CD4-positive, alpha-beta T cell treated with Interleukin-4 for 1 hour (primary cell): ENCODE measurements at regions not wholly inside any gene's neighbourhood (a gene's known extent, or its start where the extent isn't known, plus 50 kb on each side); places are given as distances from the start of the nearest gene placed in this dataset.

Experiments used
- DNase-seq, 2 donors: peaks; one replicate each; pipeline ENCODE4 v3.0.0-alpha.2; 2020 to 2022

- DNase-seq, result no peak
These were observed 157.4 kb downstream of the CAAP1 start for GRCh38 chr9:26735160-26735559.

DNA sequence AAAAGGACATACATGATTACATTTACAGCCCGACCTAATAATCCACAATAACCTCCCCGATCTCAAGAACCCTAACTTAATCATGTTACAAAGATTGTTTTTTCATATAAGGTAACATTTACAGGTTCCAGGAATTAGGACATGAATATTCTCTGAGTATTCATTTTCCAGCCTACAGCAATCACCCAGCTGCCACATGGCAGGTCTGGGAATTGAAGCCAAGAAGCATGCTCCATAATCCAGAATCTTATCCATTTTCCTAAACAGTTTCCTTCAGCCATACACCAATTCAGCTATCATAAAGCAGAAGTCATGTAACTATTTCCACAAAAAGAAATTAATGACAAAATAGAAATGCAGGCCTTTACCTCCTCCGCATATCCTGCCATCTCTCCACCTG, 163.4 kb downstream of the CAAP1 start:
- DNase-seq, result no peak

DNA sequence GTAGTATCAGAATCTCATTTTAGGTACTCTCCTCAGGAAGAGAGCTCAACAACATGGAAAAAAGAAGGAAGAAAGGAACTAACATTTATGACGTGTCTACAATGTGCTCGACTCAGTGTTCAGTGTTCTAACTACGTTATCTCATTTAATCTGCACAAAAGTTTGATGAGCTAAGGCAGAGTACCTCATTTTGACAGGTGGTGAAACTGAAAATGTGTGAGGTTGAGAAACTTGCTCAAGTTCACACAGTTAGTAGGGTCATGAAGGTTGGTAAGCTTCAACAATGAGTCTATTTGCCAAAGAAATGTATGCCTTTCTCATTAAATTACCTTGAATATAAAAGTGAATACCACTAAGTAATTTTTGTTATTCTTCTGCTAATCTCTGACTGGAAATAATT, 165.1 kb downstream of the CAAP1 start:
- no peak for DNase-seq

DNA sequence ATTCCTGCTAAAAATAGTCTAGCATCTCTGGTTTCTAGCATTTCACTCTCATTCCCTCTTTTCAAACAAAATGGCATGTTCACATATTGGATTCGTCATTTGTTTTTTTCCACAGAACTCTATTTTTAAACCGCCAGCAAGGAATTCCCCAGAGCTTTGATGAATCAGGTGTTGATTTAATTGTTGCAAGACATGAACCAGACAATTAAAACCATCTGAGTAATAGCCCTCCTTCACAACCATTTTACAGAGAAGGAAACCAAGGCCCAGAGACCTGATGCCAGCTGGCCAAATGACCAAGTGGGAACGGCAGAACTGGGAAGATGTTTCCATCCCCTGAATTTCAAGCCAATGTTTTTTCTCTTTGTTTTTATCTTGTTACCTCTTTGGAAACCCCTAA, 167.0 kb downstream of the CAAP1 start:
- DNase-seq, result no peak

DNA sequence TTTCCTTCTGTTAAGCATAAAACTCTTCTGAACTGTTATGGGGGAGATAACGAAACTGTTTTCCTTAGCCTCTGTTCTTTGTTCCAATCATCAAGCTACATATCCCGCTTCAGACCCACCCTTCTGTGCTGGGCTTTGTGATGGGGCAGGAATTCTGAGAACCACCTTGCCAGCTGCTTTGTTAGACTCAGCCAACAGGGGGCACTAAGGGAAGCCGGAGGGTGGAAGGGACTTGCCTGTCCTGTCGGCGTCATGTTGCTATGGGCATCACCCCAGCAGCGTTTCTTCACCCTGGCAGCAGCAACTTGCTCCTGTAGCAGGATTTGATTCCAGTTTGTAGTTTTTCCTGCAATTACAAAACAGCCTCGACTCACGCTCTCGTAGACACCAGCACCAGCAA, 169.1 kb downstream of the CAAP1 start:
- DNase-seq, result no peak

DNA sequence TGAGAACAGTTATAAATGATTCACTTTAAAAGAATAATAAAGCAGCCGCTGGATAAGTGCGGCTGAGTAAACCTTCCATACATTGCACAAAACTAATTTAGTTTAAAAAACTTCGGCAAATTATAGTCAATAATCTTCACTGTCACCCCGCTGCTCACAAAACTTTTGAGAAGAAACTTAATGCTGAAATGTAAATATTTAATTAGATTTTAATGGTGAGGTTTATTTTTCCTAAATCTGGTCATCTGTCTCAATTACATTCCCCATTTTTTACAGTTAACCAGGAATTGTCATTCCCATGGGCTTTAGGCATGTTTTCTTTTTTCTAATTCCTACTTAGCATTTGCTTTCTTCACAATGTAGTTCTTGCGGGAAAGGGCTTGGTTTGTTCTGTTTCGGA, 169.8 kb downstream of the CAAP1 start:
- DNase-seq, result no peak

DNA sequence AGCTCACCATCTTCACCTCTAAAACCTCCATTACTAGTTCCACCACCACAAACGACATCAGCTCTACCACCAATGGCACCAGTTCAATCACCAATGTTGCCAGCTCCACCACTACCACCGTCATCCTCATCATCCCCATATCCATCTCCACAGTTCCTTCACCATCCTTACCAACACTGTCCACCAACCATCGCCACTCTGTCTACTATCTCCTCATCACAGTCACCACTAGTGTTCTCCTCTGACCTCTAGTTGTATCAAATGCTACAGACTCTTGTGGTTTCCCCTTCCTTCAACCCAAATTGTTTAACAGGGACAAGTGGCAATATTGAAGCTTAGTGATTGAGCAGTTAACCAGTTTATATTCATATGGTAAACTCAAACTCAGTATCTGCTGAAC, 182.6 kb downstream of the CAAP1 start:
- DNase-seq, result no peak

GRCh38 chr9:26706223-26706622, 186.4 kb downstream of the CAAP1 start:
- DNase-seq, result no peak

DNA sequence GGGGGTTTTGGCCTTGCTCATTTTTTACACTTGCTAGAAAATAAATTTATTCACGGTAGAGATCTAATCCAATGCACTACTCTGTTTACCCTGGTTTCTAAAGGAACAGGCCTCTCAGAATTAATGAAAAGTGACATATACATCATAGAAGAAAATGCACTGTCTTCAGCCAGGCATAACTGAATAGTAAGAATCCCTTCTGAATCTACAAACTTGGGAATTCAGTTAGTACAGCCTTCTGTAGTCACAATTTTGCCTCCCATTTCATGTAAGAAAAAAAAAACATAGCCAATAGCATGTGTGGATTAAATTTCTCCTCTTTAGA, 197.3 kb downstream of the CAAP1 start:
- no peak for DNase-seq

GRCh38 chr9:26694381-26695297, 198.0 kb downstream of the CAAP1 start:
- no peak for DNase-seq

- no peak for DNase-seq
These were observed 203.6 kb downstream of the CAAP1 start for GRCh38 chr9:26689041-26689440.

GRCh38 chr9:26687421-26687820, 205.2 kb downstream of the CAAP1 start:
- DNase-seq, result no peak

DNA sequence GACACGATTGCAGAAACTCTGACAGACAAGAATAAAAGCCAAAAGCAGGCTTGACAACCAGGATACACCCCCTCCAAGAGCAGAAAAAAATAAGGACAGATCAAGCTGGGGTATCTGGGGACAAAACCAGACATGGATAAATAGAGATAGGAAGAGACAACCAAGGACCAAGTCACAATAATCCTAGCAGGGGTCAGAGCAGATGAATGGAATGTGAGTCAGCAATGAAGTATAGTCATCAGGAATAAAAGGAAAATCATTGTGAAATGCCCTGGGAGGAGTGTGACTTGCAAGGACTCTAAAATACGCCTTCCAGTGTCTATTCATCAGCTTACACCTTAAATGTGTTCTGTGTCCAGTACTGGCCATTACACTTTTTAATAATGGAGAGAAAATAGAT, 206.8 kb downstream of the CAAP1 start:
- no peak for DNase-seq

DNA sequence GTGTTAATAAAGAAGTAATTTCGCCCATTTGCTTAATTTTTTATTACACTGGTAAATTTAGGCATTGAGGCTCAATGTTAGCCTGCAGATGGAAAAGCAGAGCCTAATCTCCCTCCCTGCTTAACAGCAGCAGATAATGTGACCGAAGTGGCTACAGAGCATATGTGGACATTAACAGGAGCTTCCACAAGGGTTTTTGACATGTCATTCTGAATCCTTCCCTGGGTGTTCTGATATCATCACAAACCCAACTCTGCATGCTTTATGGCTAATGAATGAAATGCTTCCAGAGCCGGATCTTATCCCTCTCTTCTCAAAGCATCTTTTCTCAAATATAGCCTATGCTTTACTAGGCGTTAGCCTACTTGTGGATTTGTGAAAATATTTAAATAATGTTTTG, 208.6 kb downstream of the CAAP1 start:
- DNase-seq, result no peak

DNA sequence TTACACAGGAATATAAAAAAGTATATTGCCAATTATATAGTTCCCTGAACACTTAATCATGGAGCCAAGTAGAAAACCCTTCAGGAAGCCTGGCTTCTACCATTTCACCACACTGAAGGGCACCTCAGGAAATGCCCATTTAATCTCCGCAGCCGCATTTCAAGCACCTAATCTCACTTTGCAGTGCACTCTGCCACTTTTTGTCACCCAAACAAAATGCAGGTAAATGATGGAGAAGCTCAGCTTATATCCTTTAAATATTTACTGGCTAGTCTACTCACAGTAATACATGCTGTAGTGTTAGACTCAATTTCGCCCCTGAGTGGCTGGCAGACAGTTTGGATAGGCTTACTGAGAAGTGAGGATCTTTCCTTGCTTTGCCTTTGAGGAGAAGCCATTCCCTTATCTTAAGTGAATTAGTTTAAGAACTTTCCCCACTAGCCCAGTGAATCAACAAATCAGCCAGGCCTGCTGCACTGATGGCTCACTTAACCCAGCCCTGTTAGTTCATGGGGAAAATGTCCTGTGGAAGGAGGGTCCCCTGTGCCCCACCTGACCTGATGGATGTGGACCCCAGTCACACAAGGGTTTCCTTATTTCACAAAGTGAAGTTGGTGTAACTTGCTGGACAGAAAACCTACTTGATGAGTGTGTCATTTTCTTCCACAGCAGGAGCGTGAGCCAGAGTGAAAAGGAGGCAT, 209.7 kb downstream of the CAAP1 start:
- DNase-seq, result no peak

- no peak for DNase-seq
These were observed 210.6 kb downstream of the CAAP1 start for GRCh38 chr9:26682041-26682440.

GRCh38 chr9:26677965-26678706, 214.5 kb downstream of the CAAP1 start:
- DNase-seq, result no peak

GRCh38 chr9:26675035-26675434, 217.6 kb downstream of the CAAP1 start:
- no peak for DNase-seq

DNA sequence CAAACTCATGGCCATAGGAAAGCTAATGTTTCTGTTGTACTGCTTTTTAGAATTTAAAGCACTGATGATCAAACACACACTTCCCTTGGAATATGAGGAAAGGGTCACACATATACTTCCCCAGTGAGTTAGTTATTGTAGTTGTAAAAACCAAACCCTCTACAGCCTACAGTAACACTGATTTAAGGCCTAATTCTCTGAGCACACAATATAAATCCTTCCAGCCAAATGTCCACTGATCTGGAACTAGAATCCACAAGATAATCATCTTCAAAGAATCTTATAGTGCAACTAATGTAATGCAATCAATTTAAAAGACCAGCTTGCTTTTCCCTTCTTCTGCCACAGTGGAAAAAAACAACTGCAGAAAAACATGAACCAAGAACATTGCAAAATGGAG, 219.3 kb downstream of the CAAP1 start:
- no peak for DNase-seq

- no peak for DNase-seq
These were observed 222.6 kb downstream of the CAAP1 start for GRCh38 chr9:26669701-26670670.

- DNase-seq, result no peak
These were observed 224.7 kb downstream of the CAAP1 start for GRCh38 chr9:26667882-26668281.

- DNase-seq, result no peak
These were observed 226.9 kb downstream of the CAAP1 start for GRCh38 chr9:26665666-26666065.
